Activated T-helper 1 cell treated with anti-CD3 and anti-CD28 coated beads, Interleukin-12 subunit alpha, Interleukin-12 subunit beta, Interleukin-2, Interleukin-4 antibody, amounts not matched to agents 30 ng/mL and 10 ng/mL and 1 ng/mL, durations not matched to agents 14 hours and 24 hours and 36 hours (primary cell): ENCODE measurements at regions not wholly inside any gene's neighbourhood (a gene's known extent, or its start where the extent isn't known, plus 50 kb on each side); places are given as distances from the start of the nearest gene placed in this dataset.
"Not testable (repeated sequence)": the region's sequence is repeated elsewhere in the genome, so short reads cannot be mapped to it uniquely, and the experiment has no call there.

Source experiments
- DNase-seq: peaks from one replicate; pipeline ENCODE4 v3.0.0; 2021; ENCODE audit warnings: low spot score
- H3K27ac Mint-ChIP-seq: one replicate; pipeline ENCODE4 v1.8.0; 2021; ENCODE audit warnings: mild to moderate bottlenecking, mixed read lengths
- H3K27me3 Mint-ChIP-seq: one replicate; pipeline ENCODE4 v1.8.0; 2022; ENCODE audit warnings: mild to moderate bottlenecking, moderate library complexity, mixed read lengths; ENCODE audit not compliant: insufficient read depth
- H3K36me3 Mint-ChIP-seq: one replicate; pipeline ENCODE4 v1.8.0; 2021; ENCODE audit warnings: low read depth, mixed read lengths
- H3K4me1 Mint-ChIP-seq: one replicate; pipeline ENCODE4 v1.8.0; 2021; ENCODE audit warnings: low read depth, mixed read lengths
- H3K4me3 Mint-ChIP-seq: one replicate; pipeline ENCODE4 v1.8.0; 2021; ENCODE audit warnings: mild to moderate bottlenecking, moderate library complexity, mixed read lengths
- H3K9me3 Mint-ChIP-seq: one replicate; pipeline ENCODE4 v1.8.0; 2021; ENCODE audit warnings: mixed read lengths
- intact Hi-C: fragments of 100-400 bp; cut with micrococcal nuclease; formaldehyde crosslinking; loops from one replicate; pipeline ENCODE4 v1.15.1; 2024

DNA sequence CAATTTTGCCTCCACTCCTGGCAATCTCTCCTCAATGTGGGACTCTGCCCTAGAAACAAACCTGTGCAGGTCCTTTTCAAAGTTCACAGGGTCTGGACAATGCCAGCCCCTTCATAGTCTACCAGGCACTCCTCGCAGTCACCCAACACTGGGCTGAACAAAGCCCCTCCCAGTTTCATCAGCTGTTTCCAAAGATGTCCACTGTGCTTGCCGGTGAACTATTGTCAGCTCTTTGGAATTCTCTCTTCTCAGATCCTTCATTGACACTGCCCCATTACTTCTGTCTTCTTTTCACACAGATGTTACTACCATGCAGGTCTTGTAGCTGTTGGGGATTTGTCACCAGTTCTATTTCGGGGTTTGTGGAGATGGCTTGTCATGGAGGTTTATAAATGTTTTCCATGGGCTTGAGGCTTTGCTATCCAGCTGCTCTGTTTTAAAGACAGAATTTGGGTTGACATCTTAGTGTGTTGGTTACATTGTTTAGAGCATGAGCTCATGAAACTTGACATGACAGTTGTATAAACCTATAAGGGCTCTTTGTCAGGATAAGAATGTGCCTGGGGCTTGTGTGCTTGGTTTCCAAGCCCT, 77.3 kb upstream of the DHRS4 start:
- H3K36me3 Mint-ChIP-seq: no peaks in the 10 kb centered on the region
- no peaks in the 10 kb centered on the region for H3K9me3 Mint-ChIP-seq
- DNase-seq: no peak
- peaks cover 4% of the 10 kb centered on the region for H3K27me3 Mint-ChIP-seq
- intact Hi-C loops: loop anchor here (2.0 kb wide), 1 partner anchor 269 kb away; no protein-coding TSS in a partner anchor
- H3K27ac Mint-ChIP-seq: no peak overlapping the region
- H3K4me1 Mint-ChIP-seq: no peaks in the 10 kb centered on the region
- no peak overlapping the region for H3K4me3 Mint-ChIP-seq

GRCh38 chr14:23877111-23877510, 76.5 kb upstream of the DHRS4 start:
- Mint-ChIP-seq H3K9me3 (no peaks in the 10 kb centered on the region), H3K4me1 (no peaks in the 10 kb centered on the region)

DNA sequence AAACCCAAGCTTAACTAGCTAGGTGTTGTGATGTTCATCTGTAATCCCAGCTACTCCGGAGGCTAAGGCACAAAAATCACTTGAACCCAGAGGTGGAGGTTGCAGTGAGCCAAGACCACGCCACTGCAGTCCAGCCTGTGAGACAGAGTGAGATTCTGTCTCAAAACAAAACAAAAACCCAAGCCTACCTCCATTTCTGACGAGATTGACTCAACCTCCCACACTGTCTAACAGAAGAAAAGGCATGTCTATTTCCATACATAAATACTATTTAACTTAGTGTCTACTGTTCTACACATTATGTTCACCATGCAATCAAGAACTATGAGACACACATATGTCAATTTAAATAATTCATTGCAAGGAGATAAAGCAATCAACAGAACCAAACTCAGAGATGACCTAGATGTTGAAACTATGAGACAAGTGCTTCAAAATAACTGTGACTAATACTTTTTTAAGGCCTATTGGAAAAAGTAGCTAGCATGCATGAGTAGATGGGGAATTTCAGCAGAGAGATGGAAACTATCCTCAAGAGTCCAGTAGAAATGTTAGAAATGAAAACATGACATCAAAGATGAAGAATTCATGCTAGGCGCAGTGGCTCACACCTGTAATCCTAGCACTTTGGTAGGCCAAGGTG, 75.9 kb upstream of the DHRS4 start:
- DNase-seq: no peak
- intact Hi-C loops: loop anchor here (2.0 kb wide), 1 partner anchor 271 kb away; no protein-coding TSS in a partner anchor
- no peaks in the 10 kb centered on the region for H3K36me3 Mint-ChIP-seq
- H3K27ac Mint-ChIP-seq: peak overlapping the region; percentile 82
- H3K4me1 Mint-ChIP-seq: no peaks in the 10 kb centered on the region
- H3K9me3 Mint-ChIP-seq: no peaks in the 10 kb centered on the region
- H3K4me3 Mint-ChIP-seq: no peak overlapping the region
- peaks cover 6% of the 10 kb centered on the region for H3K27me3 Mint-ChIP-seq

More at GRCh38 chr14:23877111-23877510, 76.5 kb upstream of the DHRS4 start:
- intact Hi-C loops: loop anchor here (2.0 kb wide), 1 partner anchor 270 kb away; no protein-coding TSS in a partner anchor
- no peak overlapping the region for H3K4me3 Mint-ChIP-seq
- H3K27me3 Mint-ChIP-seq: peaks cover 4% of the 10 kb centered on the region
- no peak for DNase-seq
- H3K36me3 Mint-ChIP-seq: no peaks in the 10 kb centered on the region
- peak overlapping the region; percentile 60 for H3K27ac Mint-ChIP-seq

- no peaks in the 10 kb centered on the region for H3K4me1 Mint-ChIP-seq
Measured at GRCh38 chr14:23881282-23881681, 72.3 kb upstream of the DHRS4 start.

DNA sequence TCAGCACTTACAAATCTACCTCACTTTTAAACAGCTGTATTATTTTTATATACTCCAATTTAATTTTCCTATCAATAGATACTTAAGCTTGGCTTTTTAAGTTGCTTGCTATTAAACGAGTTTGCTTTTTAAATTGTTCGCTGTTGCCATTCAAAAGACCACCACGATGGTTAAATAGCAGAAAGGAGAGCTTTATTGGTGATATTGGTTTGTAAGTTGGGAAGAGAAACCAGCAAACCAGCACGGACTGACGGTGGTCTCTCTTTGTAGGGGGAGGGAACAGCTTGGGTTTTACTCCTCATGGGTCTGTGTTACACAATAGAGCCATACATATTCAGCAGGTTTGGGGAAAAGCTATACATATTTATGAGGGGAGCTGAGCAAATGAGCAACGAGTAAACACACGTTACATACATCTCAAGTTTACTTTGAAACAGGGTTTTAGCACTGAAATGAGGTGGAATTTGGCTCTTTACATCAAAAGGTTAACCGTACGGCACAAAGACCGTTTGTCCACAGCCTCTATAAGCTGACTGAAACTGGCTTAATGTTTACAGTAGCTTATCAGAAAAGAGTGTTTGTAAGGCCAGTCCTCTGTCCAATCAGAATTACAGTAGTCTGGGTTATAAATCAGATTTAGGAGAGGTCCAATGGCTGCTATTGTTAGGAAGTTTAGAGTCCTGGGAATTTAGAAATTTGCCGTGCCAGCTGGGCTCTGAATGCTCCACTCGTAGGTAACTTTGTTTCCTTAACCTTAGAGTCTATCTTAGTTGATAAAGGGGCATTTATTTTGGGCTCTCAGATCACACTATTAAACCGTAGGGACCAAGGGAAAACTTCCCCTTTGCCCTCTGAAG, 69.7 kb upstream of the DHRS4 start:
- Mint-ChIP-seq H3K27ac (no peak overlapping the region), H3K9me3 (peaks cover 3% of the 10 kb centered on the region), H3K27me3 (peaks cover 12% of the 10 kb centered on the region), H3K4me1 (no peaks in the 10 kb centered on the region), H3K4me3 (no peak overlapping the region), H3K36me3 (no peaks in the 10 kb centered on the region)
- intact Hi-C loops: no loop called here
- DNase-seq: no peak

More at GRCh38 chr14:23881282-23881681, 72.3 kb upstream of the DHRS4 start:
- no peak for DNase-seq
- Mint-ChIP-seq H3K27me3 (peaks cover 11% of the 10 kb centered on the region), H3K9me3 (no peaks in the 10 kb centered on the region), H3K4me3 (no peak overlapping the region), H3K27ac (no peak overlapping the region), H3K36me3 (no peaks in the 10 kb centered on the region)
- intact Hi-C loops: no loop called here

DNA sequence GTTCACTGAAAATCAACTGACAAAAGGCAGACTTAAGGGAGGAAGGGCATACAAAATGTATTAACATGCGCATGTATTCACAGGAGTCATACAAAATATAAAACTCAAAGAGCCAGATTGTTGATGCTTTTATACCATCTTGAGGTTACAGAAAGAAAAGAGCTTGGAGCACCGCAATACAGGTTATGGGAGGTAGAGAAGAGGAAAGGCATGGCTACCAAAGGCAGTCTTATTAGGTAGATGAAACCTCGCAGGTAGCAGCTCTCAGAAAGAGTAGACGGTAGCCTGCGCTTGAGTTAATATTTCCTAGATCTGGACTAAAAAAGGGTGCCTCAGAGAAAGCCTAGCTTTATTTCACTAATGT, 69.0 kb upstream of the DHRS4 start:
- peaks cover 3% of the 10 kb centered on the region for H3K9me3 Mint-ChIP-seq
- no peak for DNase-seq
- H3K4me1 Mint-ChIP-seq: no peaks in the 10 kb centered on the region
- no peaks in the 10 kb centered on the region for H3K36me3 Mint-ChIP-seq
- H3K4me3 Mint-ChIP-seq: no peak overlapping the region
- intact Hi-C loops: no loop called here
- H3K27ac Mint-ChIP-seq: no peak overlapping the region
- peaks cover 15% of the 10 kb centered on the region for H3K27me3 Mint-ChIP-seq

GRCh38 chr14:23887536-23887935, 66.0 kb upstream of the DHRS4 start:
- no peak overlapping the region for H3K27ac Mint-ChIP-seq
- H3K4me1 Mint-ChIP-seq: no peaks in the 10 kb centered on the region
- H3K4me3 Mint-ChIP-seq: no peak overlapping the region
- H3K36me3 Mint-ChIP-seq: no peaks in the 10 kb centered on the region
- peaks cover 3% of the 10 kb centered on the region for H3K9me3 Mint-ChIP-seq
- DNase-seq: no peak
- H3K27me3 Mint-ChIP-seq: peaks cover 9% of the 10 kb centered on the region
- intact Hi-C loops: no loop called here

DNA sequence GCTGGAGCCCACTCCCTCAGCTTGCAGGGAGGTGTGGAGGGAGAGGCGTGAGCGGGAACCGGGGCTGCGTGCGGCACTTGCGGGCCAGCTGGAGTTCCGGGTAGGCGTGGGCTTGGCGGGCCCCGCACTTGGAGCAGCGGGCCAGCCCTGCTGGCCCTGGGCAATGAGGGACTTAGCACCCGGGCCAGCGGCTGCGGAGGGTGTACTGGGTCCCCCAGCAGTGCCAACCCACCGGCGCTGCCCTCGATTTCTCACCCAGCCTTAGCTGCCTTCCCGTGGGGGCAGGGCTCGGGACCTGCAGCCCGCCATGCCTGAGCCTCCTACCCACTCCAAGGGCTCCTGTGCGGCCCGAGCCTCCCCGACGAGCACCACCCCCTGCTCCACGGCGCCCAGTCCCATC, 61.9 kb upstream of the DHRS4 start:
- H3K27me3 Mint-ChIP-seq, H3K9me3 Mint-ChIP-seq, DNase-seq, H3K27ac Mint-ChIP-seq, H3K4me3 Mint-ChIP-seq, H3K36me3 Mint-ChIP-seq, intact Hi-C loops, H3K4me1 Mint-ChIP-seq: not testable (repeated sequence)

GRCh38 chr14:23892289-23892688, 61.3 kb upstream of the DHRS4 start:
- H3K36me3 Mint-ChIP-seq, DNase-seq, intact Hi-C loops, H3K4me3 Mint-ChIP-seq, H3K27me3 Mint-ChIP-seq, H3K27ac Mint-ChIP-seq, H3K4me1 Mint-ChIP-seq, H3K9me3 Mint-ChIP-seq: not testable (repeated sequence)

DNA sequence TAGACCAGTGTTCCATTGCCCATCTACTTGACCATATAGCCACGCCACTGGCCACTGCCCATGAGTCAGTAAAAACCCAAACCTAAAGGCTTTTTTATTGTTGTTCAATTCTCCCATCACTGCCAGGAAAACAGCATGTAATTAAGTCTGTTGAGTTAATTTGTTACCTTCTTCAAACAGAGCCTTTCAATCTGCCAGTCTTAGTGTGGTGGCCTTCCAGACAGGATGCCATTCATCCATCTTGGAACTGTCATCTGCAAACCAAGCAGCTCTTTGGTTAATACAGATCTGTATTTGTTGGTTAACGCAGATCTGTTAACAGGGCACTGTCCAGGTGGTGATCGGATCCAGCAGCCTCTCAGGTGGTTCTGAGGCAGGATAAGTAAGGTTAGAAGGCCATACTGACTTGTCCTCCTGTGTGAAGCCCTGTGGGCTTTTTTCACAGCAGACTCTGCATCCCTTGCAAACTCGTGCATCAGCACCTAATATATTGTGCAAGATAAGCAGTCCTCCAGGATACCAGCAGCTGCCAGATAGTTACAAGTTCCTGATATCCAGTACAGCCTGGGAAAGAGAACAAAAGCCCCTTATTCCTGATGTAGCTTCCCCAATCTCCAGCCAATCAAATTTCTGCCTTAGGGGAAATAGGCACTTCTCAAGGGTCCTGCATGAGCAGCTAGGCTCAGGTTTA, 59.1 kb upstream of the DHRS4 start:
- H3K27me3 Mint-ChIP-seq: peaks cover 5% of the 10 kb centered on the region
- no peak for DNase-seq
- intact Hi-C loops: no loop called here
- H3K4me3 Mint-ChIP-seq: no peak overlapping the region
- H3K36me3 Mint-ChIP-seq: no peaks in the 10 kb centered on the region
- no peaks in the 10 kb centered on the region for H3K9me3 Mint-ChIP-seq
- H3K27ac Mint-ChIP-seq: no peak overlapping the region
- no peaks in the 10 kb centered on the region for H3K4me1 Mint-ChIP-seq

GRCh38 chr14:23895053-23895419, 58.5 kb upstream of the DHRS4 start:
- Mint-ChIP-seq H3K27ac (no peak overlapping the region), H3K4me1 (no peaks in the 10 kb centered on the region), H3K9me3 (no peaks in the 10 kb centered on the region), H3K27me3 (peaks cover 5% of the 10 kb centered on the region), H3K36me3 (no peaks in the 10 kb centered on the region), H3K4me3 (no peak overlapping the region)
- intact Hi-C loops: no loop called here
- no peak for DNase-seq

- Mint-ChIP-seq H3K27me3 (peaks cover 5% of the 10 kb centered on the region), H3K36me3 (no peaks in the 10 kb centered on the region), H3K4me3 (no peak overlapping the region), H3K4me1 (no peaks in the 10 kb centered on the region), H3K27ac (no peak overlapping the region), H3K9me3 (no peaks in the 10 kb centered on the region)
- intact Hi-C loops: no loop called here
- no peak for DNase-seq
Measured at GRCh38 chr14:23895480-23895879, 58.1 kb upstream of the DHRS4 start.
